Peyer's patch (tissue), 4 donors: ENCODE measurements at regions not wholly inside any gene's neighbourhood (a gene's known extent, or its start where the extent isn't known, plus 50 kb on each side); places are given as distances from the start of the nearest gene placed in this dataset.
"Not testable (repeated sequence)": the region's sequence is repeated elsewhere in the genome, so short reads cannot be mapped to it uniquely, and the experiment has no call there.

Experiments
- DNase-seq, 3 donors: peaks; one replicate each; pipeline ENCODE4 v3.0.0-alpha.2; 2017 to 2019
- H3K27ac ChIP-seq, 4 donors: fragments of 200-600 bp; sonication (generic); one replicate each; pipeline ENCODE4 v1.5.1; 2016 to 2019
- H3K27me3 ChIP-seq, 2 donors: fragments of 200-600 bp; sonication (generic); one replicate each; pipeline ENCODE4 v1.5.1; 2019
- H3K36me3 ChIP-seq, 3 donors: fragments of 200-600 bp; sonication (generic); one replicate each; pipeline ENCODE4 v1.5.1; 2016 to 2019
- H3K4me1 ChIP-seq, 4 donors: fragments of 200-600 bp; sonication (generic); one replicate each; pipeline ENCODE4 v1.5.1; 2016 to 2019
- H3K4me3 ChIP-seq, 4 donors: fragments of 200-600 bp; sonication (generic); 1 replicate in 3 of 4; 2 replicates in 1 of 4; pipeline ENCODE4 v1.5.1; 2016 to 2019; ENCODE audit warnings: mild to moderate bottlenecking in 1 of 4
- H3K9me3 ChIP-seq, 4 donors: fragments of 200-600 bp; sonication (generic); one replicate each; pipeline ENCODE4 v1.5.1; 2016 to 2019; ENCODE audit warnings: mild to moderate bottlenecking in 1 of 4
- POLR2A ChIP-seq, 2 donors: fragments of 450-650 bp; IDR thresholded peaks; one replicate each; pipeline ENCODE4 v1.5.1; 2017; ENCODE audit warnings: antibody characterized with exemption in 2 of 2, mild to moderate bottlenecking in 2 of 2, moderate library complexity in 2 of 2
- TF ChIP-seq, protein P1 (sequence below), 6 experiments: fragments of 450-650 bp in 4 of 6; fragments of 200-600 bp in 2 of 6; sonication (generic) in 1 of 6; IDR thresholded peaks; one replicate each; pipeline ENCODE4 v1.5.1; 2017 to 2019; ENCODE audit warnings: antibody characterized with exemption in 6 of 6, mild to moderate bottlenecking in 3 of 6, moderate library complexity in 1 of 6

DNA sequence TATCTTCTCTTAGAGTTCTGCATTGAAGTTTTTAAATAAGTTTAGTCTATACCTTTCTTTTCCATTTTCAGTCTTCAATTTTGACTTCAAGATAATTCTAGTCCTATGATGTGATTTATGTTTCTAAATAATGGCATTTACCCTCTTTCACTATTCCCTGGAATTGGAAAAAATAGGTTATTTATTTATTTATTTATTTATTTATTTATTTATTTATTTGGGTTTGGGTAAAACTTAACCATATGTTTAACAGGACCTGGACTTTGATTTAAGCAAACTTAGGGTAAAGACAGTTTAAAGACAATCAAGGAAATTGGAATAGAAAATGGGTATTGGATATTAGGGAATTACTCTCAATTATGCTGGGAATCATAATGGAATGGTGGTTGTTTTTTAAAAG lies 182.1 kb downstream of the RPIA start:
- TF ChIP-seq, protein P1, sequence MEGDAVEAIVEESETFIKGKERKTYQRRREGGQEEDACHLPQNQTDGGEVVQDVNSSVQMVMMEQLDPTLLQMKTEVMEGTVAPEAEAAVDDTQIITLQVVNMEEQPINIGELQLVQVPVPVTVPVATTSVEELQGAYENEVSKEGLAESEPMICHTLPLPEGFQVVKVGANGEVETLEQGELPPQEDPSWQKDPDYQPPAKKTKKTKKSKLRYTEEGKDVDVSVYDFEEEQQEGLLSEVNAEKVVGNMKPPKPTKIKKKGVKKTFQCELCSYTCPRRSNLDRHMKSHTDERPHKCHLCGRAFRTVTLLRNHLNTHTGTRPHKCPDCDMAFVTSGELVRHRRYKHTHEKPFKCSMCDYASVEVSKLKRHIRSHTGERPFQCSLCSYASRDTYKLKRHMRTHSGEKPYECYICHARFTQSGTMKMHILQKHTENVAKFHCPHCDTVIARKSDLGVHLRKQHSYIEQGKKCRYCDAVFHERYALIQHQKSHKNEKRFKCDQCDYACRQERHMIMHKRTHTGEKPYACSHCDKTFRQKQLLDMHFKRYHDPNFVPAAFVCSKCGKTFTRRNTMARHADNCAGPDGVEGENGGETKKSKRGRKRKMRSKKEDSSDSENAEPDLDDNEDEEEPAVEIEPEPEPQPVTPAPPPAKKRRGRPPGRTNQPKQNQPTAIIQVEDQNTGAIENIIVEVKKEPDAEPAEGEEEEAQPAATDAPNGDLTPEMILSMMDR (IDR thresholded peaks at IDR 0.05): no peak
- no peak for TF ChIP-seq POLR2A (IDR thresholded peaks at IDR 0.05)
- no peak for DNase-seq
- Histone ChIP-seq H3K36me3 (no peaks in the 10 kb centered on the region), H3K27ac (no peak overlapping the region), H3K4me3 (no peak overlapping the region), H3K4me1 (no peaks in the 10 kb centered on the region), H3K9me3 (no peaks in the 10 kb centered on the region), H3K27me3 (no peaks in the 10 kb centered on the region)

DNA sequence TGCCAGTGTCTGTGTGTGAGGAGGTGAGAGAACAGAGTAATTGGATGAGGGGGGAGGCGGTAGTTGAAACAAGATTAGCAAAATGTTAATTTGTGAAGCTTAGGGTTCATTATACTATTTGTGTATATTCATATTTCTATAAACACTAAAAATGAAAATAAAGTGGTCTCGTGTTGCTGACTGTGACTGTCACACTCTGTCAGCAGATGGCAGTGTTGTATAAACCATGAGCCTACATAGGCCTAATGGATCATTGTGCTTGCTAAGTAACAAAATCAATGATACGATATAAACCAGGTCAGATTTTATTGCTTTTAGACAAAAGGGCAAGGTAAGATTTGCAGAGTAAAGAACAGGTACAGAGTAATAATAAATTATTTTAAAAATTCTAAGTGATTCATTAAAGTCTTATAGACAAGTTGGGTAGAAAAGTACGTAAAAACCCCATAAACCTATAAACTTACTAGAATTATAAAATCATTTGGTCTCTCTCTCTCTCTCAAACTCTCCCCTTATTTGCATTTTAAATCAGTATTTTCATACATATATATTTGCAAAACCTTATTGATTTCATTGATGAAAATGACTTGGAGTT lies 182.7 kb downstream of the RPIA start:
- Histone ChIP-seq H3K4me3 (peak overlapping the region in 1 of 4 donors; percentile 27), H3K36me3 (no peaks in the 10 kb centered on the region), H3K27ac (no peak overlapping the region), H3K9me3 (no peaks in the 10 kb centered on the region), H3K27me3 (no peaks in the 10 kb centered on the region), H3K4me1 (no peaks in the 10 kb centered on the region)
- no peak for TF ChIP-seq POLR2A (IDR thresholded peaks at IDR 0.05)
- TF ChIP-seq, protein P1 (IDR thresholded peaks at IDR 0.05): peak; percentile 34 to 83 (median 64)
- peak in 1 of 3 donors; percentile 76 for DNase-seq

DNA sequence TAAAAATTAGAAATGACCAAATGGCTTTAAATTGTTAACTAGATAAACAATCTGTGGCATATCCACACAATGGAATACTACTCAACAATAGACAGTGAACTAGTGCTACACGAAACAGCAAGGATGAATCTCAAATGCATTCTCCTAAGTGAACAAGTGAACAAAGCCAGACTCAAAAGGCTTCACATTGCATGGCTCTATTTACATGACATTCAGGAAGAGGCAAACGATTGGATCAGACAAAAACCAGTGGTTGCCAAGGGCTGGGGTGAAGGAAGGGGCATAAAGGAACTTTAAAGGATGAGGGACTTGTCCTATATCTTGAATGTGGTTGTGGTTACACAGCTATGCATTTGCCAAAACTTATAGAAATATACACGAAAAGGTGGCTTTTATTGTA lies 184.3 kb downstream of the RPIA start:
- DNase-seq: no peak
- H3K27ac ChIP-seq: no peak overlapping the region

DNA sequence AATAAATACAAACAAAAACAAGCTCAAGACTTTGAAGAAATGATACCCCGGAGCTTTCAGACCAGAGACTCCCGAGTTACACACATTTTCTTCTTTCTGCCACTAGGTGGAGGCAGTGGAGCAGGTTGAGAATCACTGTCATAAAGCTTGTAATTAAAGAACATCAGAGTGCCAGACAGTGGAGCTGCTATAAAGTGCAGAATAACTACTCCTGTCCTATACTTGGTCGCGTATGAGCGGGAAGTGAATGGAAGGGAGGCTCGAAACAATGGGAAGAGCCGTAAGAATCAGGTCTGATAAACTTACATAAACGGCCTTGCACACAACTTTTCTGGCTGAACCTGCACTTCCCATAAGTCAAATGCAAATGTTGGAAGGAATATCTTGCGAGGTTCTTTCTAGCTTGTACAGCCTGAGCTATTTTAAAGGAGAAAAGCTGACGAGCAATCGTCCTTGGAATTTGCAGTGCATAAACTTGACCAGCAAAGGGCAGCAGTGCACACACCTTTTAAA lies 189.0 kb downstream of the RPIA start:
- H3K27me3 ChIP-seq: no peaks in the 10 kb centered on the region
- no peaks in the 10 kb centered on the region for H3K4me1 ChIP-seq
- no peaks in the 10 kb centered on the region for H3K9me3 ChIP-seq
- no peak overlapping the region for H3K4me3 ChIP-seq
- DNase-seq: peak in 2 of 3 donors; percentile 29 to 67
- H3K36me3 ChIP-seq: no peaks in the 10 kb centered on the region
- TF ChIP-seq, protein P1 (IDR thresholded peaks at IDR 0.05): peak in 5 of 6 experiments; percentile 56 to 79 (median 74)
- TF ChIP-seq POLR2A (IDR thresholded peaks at IDR 0.05): no peak
- H3K27ac ChIP-seq: peak overlapping the region in 1 of 4 donors; percentile 14

More for the DNA sequence above, 184.3 kb downstream of the RPIA start:
- Histone ChIP-seq H3K36me3 (no peaks in the 10 kb centered on the region), H3K4me1 (no peaks in the 10 kb centered on the region), H3K4me3 (no peak overlapping the region), H3K9me3 (no peaks in the 10 kb centered on the region), H3K27me3 (no peaks in the 10 kb centered on the region)
- no peak for TF ChIP-seq POLR2A (IDR thresholded peaks at IDR 0.05)
- TF ChIP-seq, protein P1 (IDR thresholded peaks at IDR 0.05): no peak

DNA sequence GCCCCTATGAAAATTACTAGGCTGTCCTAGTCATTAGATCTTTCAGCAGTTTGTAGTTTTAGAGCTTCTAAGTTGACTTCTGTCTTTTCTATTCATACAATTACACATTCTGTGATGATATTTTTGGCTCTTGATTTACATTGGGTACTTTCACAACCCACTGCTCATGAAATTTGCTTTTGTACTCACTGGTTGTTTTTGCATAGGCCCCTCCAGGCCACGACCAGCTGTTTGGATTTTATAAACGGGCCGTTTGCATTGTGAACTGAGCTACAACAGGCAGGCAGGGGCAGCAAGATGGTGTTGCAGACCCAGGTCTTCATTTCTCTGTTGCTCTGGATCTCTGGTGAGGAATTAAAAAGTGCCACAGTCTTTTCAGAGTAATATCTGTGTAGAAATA lies 193.8 kb downstream of the RPIA start:
- TF ChIP-seq POLR2A (IDR thresholded peaks at IDR 0.05): no peak
- Histone ChIP-seq H3K4me3 (no peak overlapping the region), H3K27me3 (no peaks in the 10 kb centered on the region), H3K36me3 (no peaks in the 10 kb centered on the region), H3K4me1 (no peaks in the 10 kb centered on the region), H3K27ac (peak overlapping the region in 1 of 4 donors; percentile 31), H3K9me3 (no peaks in the 10 kb centered on the region)
- peak in 1 of 3 donors; percentile 48 for DNase-seq

DNA sequence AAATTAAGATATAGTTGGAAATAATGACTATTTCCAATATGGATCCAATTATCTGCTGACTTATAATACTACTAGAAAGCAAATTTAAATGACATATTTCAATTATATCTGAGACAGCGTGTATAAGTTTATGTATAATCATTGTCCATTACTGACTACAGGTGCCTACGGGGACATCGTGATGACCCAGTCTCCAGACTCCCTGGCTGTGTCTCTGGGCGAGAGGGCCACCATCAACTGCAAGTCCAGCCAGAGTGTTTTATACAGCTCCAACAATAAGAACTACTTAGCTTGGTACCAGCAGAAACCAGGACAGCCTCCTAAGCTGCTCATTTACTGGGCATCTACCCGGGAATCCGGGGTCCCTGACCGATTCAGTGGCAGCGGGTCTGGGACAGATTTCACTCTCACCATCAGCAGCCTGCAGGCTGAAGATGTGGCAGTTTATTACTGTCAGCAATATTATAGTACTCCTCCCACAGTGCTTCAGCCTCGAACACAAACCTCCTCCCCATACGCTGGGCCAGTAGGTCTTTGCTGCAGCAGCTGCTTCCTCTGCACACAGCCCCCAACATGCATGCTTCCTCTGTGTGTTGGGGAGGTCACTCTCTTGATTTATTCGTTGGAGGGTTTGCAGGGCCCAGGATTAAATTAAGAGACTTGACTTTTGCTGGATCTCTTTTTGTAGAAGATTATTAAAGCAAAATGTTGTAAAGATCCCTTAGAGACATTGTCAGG lies 194.4 kb downstream of the RPIA start:
- Histone ChIP-seq H3K27ac (peak overlapping the region in 1 of 4 donors; percentile 31), H3K36me3 (no peaks in the 10 kb centered on the region), H3K4me3 (no peak overlapping the region), H3K4me1 (no peaks in the 10 kb centered on the region), H3K9me3 (no peaks in the 10 kb centered on the region), H3K27me3 (no peaks in the 10 kb centered on the region)
- peak in 1 of 3 donors; percentile 22 for DNase-seq
- TF ChIP-seq, protein P1 (IDR thresholded peaks at IDR 0.05): no peak
- no peak for TF ChIP-seq POLR2A (IDR thresholded peaks at IDR 0.05)

DNA sequence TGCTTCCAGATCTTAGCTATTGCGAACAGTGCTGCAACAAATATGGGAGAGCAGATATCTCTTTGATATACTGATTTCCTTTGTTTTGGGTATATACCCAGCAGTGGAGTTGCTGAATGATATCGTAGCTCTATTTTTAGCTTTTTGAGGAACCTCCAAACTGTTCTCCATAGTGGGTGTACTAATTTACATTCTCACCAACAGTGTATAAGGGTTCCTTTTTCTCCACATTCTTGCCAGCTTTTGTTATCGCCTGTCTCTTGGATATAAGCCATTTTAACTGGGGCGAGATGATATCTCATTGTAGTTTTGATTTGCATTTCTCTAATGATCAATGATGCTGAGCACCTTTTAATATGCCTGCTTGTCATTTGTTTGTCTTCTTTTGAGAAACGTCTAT lies 196.0 kb downstream of the RPIA start:
- not testable (repeated sequence) for H3K27ac ChIP-seq, H3K4me1 ChIP-seq, DNase-seq, H3K4me3 ChIP-seq, H3K36me3 ChIP-seq, H3K9me3 ChIP-seq, H3K27me3 ChIP-seq
